HepG2 (cell line): ENCODE measurements at regions not wholly inside any gene's neighbourhood (a gene's known extent, or its start where the extent isn't known, plus 50 kb on each side); places are given as distances from the start of the nearest gene placed in this dataset.

ENCODE experiments used
- ARNT ChIP-seq: fragments of 450-650 bp; IDR thresholded peaks from 2 replicates; pipeline ENCODE4 v1.6.1; 2017
- DNMT1 ChIP-seq: sonication (generic); formaldehyde crosslinking; IDR thresholded peaks from 2 replicates; pipeline ENCODE4 v1.5.1; 2020; ENCODE audit warnings: mild to moderate bottlenecking, missing genetic modification reagents
- IRF2 ChIP-seq: IDR thresholded peaks from 2 replicates; pipeline ENCODE4 v1.6.1; 2018; ENCODE audit warnings: missing genetic modification reagents, missing compliant biosample characterization
- KDM5B ChIP-seq: sonication (generic); formaldehyde crosslinking; IDR thresholded peaks from 2 replicates; pipeline ENCODE4 v1.4.0; 2020; ENCODE audit warnings: missing genetic modification reagents, mild to moderate bottlenecking, borderline replicate concordance
- MBD4 ChIP-seq: IDR thresholded peaks from 2 replicates; pipeline ENCODE4 v1.6.1; 2012; ENCODE audit warnings: low read length, inconsistent platforms, borderline replicate concordance
- RBFOX2 ChIP-seq: fragments of 200-400 bp; formaldehyde crosslinking; IDR thresholded peaks from 2 replicates; pipeline ENCODE4 v1.6.1; 2017; ENCODE audit warnings: low read depth, mild to moderate bottlenecking, low read length
- SOX6 ChIP-seq, 2 experiments: fragments of 450-650 bp in 1 of 2; sonication (generic) in 1 of 2; formaldehyde crosslinking in 1 of 2; IDR thresholded peaks; 2 replicates each; pipeline versions ENCODE4 v1.4.0 to v1.6.1; 2017 to 2020; ENCODE audit warnings: antibody characterized with exemption in 1 of 2, mild to moderate bottlenecking in 1 of 2, missing genetic modification reagents in 1 of 2
- SRY ChIP-seq: sonication (generic); formaldehyde crosslinking; IDR thresholded peaks from 2 replicates; pipeline ENCODE4 v1.8.0; 2022; ENCODE audit warnings: mild to moderate bottlenecking, missing genetic modification reagents
- ZMAT3 ChIP-seq: sonication (generic); formaldehyde crosslinking; conservative IDR thresholded peaks from 2 replicates; pipeline ENCODE4 v1.7.0; 2021; ENCODE audit warnings: missing genetic modification reagents
- ZNF101 ChIP-seq: sonication (generic); formaldehyde crosslinking; IDR thresholded peaks from 2 replicates; pipeline ENCODE4 v1.4.0; 2020; ENCODE audit warnings: mild to moderate bottlenecking, low read depth, missing genetic modification reagents, borderline replicate concordance
- ZNF280D ChIP-seq: sonication (generic); formaldehyde crosslinking; IDR thresholded peaks from 2 replicates; pipeline ENCODE4 v1.5.1; 2020; ENCODE audit warnings: mild to moderate bottlenecking, missing genetic modification reagents
- ZNF350 ChIP-seq: sonication (generic); formaldehyde crosslinking; IDR thresholded peaks from 2 replicates; pipeline ENCODE4 v1.4.0; 2020; ENCODE audit warnings: mild to moderate bottlenecking, low read depth, missing genetic modification reagents, borderline replicate concordance
- ZNF564 ChIP-seq: sonication (generic); formaldehyde crosslinking; IDR thresholded peaks from 2 replicates; pipeline ENCODE4 v1.8.1; 2023; ENCODE audit warnings: mild to moderate bottlenecking, missing genetic modification reagents
- TF ChIP-seq, protein P1 (sequence below): IDR thresholded peaks from 2 replicates; pipeline ENCODE4 v1.6.1; 2016
- TF ChIP-seq, protein P2 (sequence below), 2 experiments: sonication (generic) in 1 of 2; formaldehyde crosslinking in 1 of 2; IDR thresholded peaks; 2 replicates each; pipeline versions ENCODE4 v1.4.0 to v1.6.1; 2018 to 2020; ENCODE audit warnings: missing genetic modification reagents in 2 of 2, borderline replicate concordance in 1 of 2, low read depth in 1 of 2, mild to moderate bottlenecking in 1 of 2, missing biosample characterization in 1 of 2
- TF ChIP-seq, protein P3 (sequence below): IDR thresholded peaks from 2 replicates; pipeline ENCODE4 v1.4.0; 2020; ENCODE audit warnings: mild to moderate bottlenecking, missing genetic modification reagents
- TF ChIP-seq, protein P4 (sequence below): sonication (generic); formaldehyde crosslinking; IDR thresholded peaks from 2 replicates; pipeline ENCODE4 v1.9.0; 2021; ENCODE audit warnings: missing genetic modification reagents, borderline replicate concordance

GRCh38 chr5:57111993-57112392 lies 61.9 kb upstream of the GPBP1 start (continued):
- no peak for TF ChIP-seq ZNF280D
- no peak for TF ChIP-seq DNMT1 (CRISPR knock-in tag)
- TF ChIP-seq RBFOX2 = no peak
- TF ChIP-seq ZNF564 (CRISPR knock-in tag) = 0 out of 2 replicates have a peak, but pooled peaks have one; percentile 40
- no peak for TF ChIP-seq MBD4
- no peak for TF ChIP-seq ZNF101
- no peak for TF ChIP-seq SRY
- peak; percentile 63; the same call in 1 of the 2 replicates for TF ChIP-seq IRF2
- TF ChIP-seq, protein P1, sequence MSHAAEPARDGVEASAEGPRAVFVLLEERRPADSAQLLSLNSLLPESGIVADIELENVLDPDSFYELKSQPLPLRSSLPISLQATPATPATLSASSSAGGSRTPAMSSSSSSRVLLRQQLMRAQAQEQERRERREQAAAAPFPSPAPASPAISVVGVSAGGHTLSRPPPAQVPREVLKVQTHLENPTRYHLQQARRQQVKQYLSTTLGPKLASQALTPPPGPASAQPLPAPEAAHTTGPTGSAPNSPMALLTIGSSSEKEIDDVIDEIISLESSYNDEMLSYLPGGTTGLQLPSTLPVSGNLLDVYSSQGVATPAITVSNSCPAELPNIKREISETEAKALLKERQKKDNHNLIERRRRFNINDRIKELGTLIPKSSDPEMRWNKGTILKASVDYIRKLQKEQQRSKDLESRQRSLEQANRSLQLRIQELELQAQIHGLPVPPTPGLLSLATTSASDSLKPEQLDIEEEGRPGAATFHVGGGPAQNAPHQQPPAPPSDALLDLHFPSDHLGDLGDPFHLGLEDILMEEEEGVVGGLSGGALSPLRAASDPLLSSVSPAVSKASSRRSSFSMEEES (CRISPR knock-in tag) = peak; percentile 76
- no peak for TF ChIP-seq ZMAT3 (CRISPR knock-in tag)
- no peak; the same call in 1 of the 2 replicates for TF ChIP-seq KDM5B (CRISPR knock-in tag)
- TF ChIP-seq, protein P2, sequence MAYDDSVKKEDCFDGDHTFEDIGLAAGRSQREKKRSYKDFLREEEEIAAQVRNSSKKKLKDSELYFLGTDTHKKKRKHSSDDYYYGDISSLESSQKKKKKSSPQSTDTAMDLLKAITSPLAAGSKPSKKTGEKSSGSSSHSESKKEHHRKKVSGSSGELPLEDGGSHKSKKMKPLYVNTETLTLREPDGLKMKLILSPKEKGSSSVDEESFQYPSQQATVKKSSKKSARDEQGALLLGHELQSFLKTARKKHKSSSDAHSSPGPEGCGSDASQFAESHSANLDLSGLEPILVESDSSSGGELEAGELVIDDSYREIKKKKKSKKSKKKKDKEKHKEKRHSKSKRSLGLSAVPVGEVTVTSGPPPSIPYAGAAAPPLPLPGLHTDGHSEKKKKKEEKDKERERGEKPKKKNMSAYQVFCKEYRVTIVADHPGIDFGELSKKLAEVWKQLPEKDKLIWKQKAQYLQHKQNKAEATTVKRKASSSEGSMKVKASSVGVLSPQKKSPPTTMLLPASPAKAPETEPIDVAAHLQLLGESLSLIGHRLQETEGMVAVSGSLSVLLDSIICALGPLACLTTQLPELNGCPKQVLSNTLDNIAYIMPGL (CRISPR knock-in tag; IDR thresholded peaks at IDR 0.05; ENCODE audit: borderline replicate concordance in 1 of 2, low read depth in 1 of 2) = no peak
- TF ChIP-seq, protein P3, sequence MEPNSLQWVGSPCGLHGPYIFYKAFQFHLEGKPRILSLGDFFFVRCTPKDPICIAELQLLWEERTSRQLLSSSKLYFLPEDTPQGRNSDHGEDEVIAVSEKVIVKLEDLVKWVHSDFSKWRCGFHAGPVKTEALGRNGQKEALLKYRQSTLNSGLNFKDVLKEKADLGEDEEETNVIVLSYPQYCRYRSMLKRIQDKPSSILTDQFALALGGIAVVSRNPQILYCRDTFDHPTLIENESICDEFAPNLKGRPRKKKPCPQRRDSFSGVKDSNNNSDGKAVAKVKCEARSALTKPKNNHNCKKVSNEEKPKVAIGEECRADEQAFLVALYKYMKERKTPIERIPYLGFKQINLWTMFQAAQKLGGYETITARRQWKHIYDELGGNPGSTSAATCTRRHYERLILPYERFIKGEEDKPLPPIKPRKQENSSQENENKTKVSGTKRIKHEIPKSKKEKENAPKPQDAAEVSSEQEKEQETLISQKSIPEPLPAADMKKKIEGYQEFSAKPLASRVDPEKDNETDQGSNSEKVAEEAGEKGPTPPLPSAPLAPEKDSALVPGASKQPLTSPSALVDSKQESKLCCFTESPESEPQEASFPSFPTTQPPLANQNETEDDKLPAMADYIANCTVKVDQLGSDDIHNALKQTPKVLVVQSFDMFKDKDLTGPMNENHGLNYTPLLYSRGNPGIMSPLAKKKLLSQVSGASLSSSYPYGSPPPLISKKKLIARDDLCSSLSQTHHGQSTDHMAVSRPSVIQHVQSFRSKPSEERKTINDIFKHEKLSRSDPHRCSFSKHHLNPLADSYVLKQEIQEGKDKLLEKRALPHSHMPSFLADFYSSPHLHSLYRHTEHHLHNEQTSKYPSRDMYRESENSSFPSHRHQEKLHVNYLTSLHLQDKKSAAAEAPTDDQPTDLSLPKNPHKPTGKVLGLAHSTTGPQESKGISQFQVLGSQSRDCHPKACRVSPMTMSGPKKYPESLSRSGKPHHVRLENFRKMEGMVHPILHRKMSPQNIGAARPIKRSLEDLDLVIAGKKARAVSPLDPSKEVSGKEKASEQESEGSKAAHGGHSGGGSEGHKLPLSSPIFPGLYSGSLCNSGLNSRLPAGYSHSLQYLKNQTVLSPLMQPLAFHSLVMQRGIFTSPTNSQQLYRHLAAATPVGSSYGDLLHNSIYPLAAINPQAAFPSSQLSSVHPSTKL (CRISPR knock-in tag) = peak; percentile 93
- peak; percentile 43; the same call in 1 of the 2 replicates for TF ChIP-seq ZNF350
- no peak for TF ChIP-seq ARNT
- no peak for TF ChIP-seq SOX6 (IDR thresholded peaks at IDR 0.05)
- TF ChIP-seq SOX6 (CRISPR knock-in tag; IDR thresholded peaks at IDR 0.05) = peak; percentile 78
- TF ChIP-seq, protein P4, sequence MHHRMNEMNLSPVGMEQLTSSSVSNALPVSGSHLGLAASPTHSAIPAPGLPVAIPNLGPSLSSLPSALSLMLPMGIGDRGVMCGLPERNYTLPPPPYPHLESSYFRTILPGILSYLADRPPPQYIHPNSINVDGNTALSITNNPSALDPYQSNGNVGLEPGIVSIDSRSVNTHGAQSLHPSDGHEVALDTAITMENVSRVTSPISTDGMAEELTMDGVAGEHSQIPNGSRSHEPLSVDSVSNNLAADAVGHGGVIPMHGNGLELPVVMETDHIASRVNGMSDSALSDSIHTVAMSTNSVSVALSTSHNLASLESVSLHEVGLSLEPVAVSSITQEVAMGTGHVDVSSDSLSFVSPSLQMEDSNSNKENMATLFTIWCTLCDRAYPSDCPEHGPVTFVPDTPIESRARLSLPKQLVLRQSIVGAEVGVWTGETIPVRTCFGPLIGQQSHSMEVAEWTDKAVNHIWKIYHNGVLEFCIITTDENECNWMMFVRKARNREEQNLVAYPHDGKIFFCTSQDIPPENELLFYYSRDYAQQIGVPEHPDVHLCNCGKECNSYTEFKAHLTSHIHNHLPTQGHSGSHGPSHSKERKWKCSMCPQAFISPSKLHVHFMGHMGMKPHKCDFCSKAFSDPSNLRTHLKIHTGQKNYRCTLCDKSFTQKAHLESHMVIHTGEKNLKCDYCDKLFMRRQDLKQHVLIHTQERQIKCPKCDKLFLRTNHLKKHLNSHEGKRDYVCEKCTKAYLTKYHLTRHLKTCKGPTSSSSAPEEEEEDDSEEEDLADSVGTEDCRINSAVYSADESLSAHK = no peak
